Thyroid gland (tissue), 4 donors: ENCODE measurements at regions not wholly inside any gene's neighbourhood (a gene's known extent, or its start where the extent isn't known, plus 50 kb on each side); places are given as distances from the start of the nearest gene placed in this dataset.

Experiments
- CTCF ChIP-seq, 6 experiments: fragments of 200-600 bp in 3 of 6; fragments of 450-650 bp in 3 of 6; sonication (generic) in 3 of 6; IDR thresholded peaks; one replicate each; pipeline ENCODE4 v1.5.1; 2016 to 2019; ENCODE audit warnings: antibody characterized with exemption in 6 of 6, mild to moderate bottlenecking in 2 of 6, inconsistent platforms in 1 of 6, moderate library complexity in 1 of 6
- POLR2A ChIP-seq, 2 donors: fragments of 450-650 bp; IDR thresholded peaks; one replicate each; pipeline ENCODE4 v1.6.1; 2017; ENCODE audit warnings: antibody characterized with exemption in 2 of 2, mild to moderate bottlenecking in 2 of 2, moderate library complexity in 1 of 2

- TF ChIP-seq CTCF (IDR thresholded peaks at IDR 0.05) (no peak), POLR2A (IDR thresholded peaks at IDR 0.05) (no peak)
Measured at GRCh38 chr5:147176422-147176821, 58.4 kb upstream of the STK32A start.
